HEK293T (cell line): ENCODE measurements at regions not wholly inside any gene's neighbourhood (a gene's known extent, or its start where the extent isn't known, plus 50 kb on each side); places are given as distances from the start of the nearest gene placed in this dataset.

ENCODE experiments used
- CTCF ChIA-PET: fragments of 350-600 bp; formaldehyde crosslinking; extraction: SDS; loops from one replicate; lab custom pipeline; 2021; ENCODE audit warnings: antibody characterized with exemption, inconsistent platforms; lab: Yijun Ruan, JAX
- POLR2A ChIA-PET: fragments of 350-600 bp; formaldehyde crosslinking; extraction: SDS; loops from one replicate; lab custom pipeline; 2020; ENCODE audit warnings: antibody characterized with exemption, inconsistent platforms; lab: Yijun Ruan, JAX
- DNase-seq: peaks from one replicate; pipeline ENCODE4 v3.0.0; 2012; ENCODE audit warnings: mixed read lengths; ENCODE audit errors: extremely low spot score
- ARNT ChIP-seq: fragments of 450-650 bp; IDR thresholded peaks from 2 replicates; pipeline ENCODE4 v1.6.1; 2017; ENCODE audit warnings: mild to moderate bottlenecking
- BHLHE40 ChIP-seq: fragments of 450-650 bp; IDR thresholded peaks from 2 replicates; pipeline ENCODE4 v1.6.1; 2016; ENCODE audit warnings: mild to moderate bottlenecking, moderate library complexity, borderline replicate concordance
- CTBP1 ChIP-seq: fragments of 450-650 bp; IDR thresholded peaks from 2 replicates; pipeline ENCODE4 v1.6.1; 2016; ENCODE audit warnings: borderline replicate concordance
- ELF4 ChIP-seq: fragments of 450-650 bp; IDR thresholded peaks from 2 replicates; pipeline ENCODE4 v1.6.1; 2017; ENCODE audit warnings: antibody characterized with exemption
- FOXA1 ChIP-seq: fragments of 450-650 bp; IDR thresholded peaks from 2 replicates; pipeline ENCODE4 v1.6.1; 2016; ENCODE audit warnings: mild to moderate bottlenecking
- FOXK2 ChIP-seq: fragments of 450-650 bp; IDR thresholded peaks from 2 replicates; pipeline ENCODE4 v1.6.1; 2016; ENCODE audit warnings: mild to moderate bottlenecking
- FOXM1 ChIP-seq: fragments of 450-650 bp; IDR thresholded peaks from 2 replicates; pipeline ENCODE4 v1.6.1; 2017; ENCODE audit warnings: mild to moderate bottlenecking, borderline replicate concordance
- HDGF ChIP-seq: fragments of 450-650 bp; IDR thresholded peaks from 2 replicates; pipeline ENCODE4 v1.6.1; 2017; ENCODE audit warnings: antibody characterized with exemption, borderline replicate concordance
- L3MBTL2 ChIP-seq: fragments of 450-650 bp; conservative IDR thresholded peaks from 2 replicates; pipeline ENCODE4 v1.6.1; 2016; ENCODE audit warnings: mild to moderate bottlenecking
- LEF1 ChIP-seq: fragments of 450-650 bp; IDR thresholded peaks from 2 replicates; pipeline ENCODE4 v1.6.1; 2017; ENCODE audit warnings: mild to moderate bottlenecking, borderline replicate concordance
- NFRKB ChIP-seq: fragments of 450-650 bp; IDR thresholded peaks from 2 replicates; pipeline ENCODE4 v1.6.1; 2016; ENCODE audit warnings: mild to moderate bottlenecking, moderate library complexity
- PKNOX1 ChIP-seq: fragments of 450-650 bp; IDR thresholded peaks from 2 replicates; pipeline ENCODE4 v1.6.1; 2016
- SP1 ChIP-seq: fragments of 450-650 bp; IDR thresholded peaks from 2 replicates; pipeline ENCODE4 v1.6.1; 2017
- SUZ12 ChIP-seq: fragments of 450-650 bp; IDR thresholded peaks from 2 replicates; pipeline ENCODE4 v1.6.1; 2016; ENCODE audit warnings: mild to moderate bottlenecking
- TARDBP ChIP-seq: fragments of 450-650 bp; IDR thresholded peaks from 2 replicates; pipeline ENCODE4 v1.6.1; 2016
- ZNF384 ChIP-seq: fragments of 450-650 bp; IDR thresholded peaks from 2 replicates; pipeline ENCODE4 v1.6.1; 2016

- ChIA-PET CTCF (no interaction called here), POLR2A (no interaction called here)
- no peak for DNase-seq
- TF ChIP-seq HDGF = no peak
- TF ChIP-seq FOXK2 = no peak
- no peak for TF ChIP-seq NFRKB
- TF ChIP-seq FOXA1 = no peak
- TF ChIP-seq LEF1 = no peak
- TF ChIP-seq SUZ12 = no peak
- TF ChIP-seq L3MBTL2 = no peak
- TF ChIP-seq CTBP1 = no peak
- TF ChIP-seq ARNT = no peak
- TF ChIP-seq ZNF384 = no peak
- TF ChIP-seq ELF4 = no peak
- TF ChIP-seq TARDBP = no peak
- no peak for TF ChIP-seq PKNOX1
- TF ChIP-seq SP1 = no peak
- no peak for TF ChIP-seq BHLHE40
- no peak for TF ChIP-seq FOXM1
Measured at GRCh38 chr7:121456785-121457359, 60.8 kb upstream of the FAM3C start.

GRCh38 chr7:121456015-121456414 is 59.9 kb upstream of the FAM3C start:
- CTCF ChIA-PET = no interaction called here
- POLR2A ChIA-PET = no interaction called here
- DNase-seq = no peak
- no peak for TF ChIP-seq ELF4
- no peak for TF ChIP-seq HDGF
- no peak for TF ChIP-seq ZNF384
- no peak for TF ChIP-seq ARNT
- TF ChIP-seq PKNOX1 = no peak
- TF ChIP-seq SUZ12 = no peak
- TF ChIP-seq FOXM1 = no peak
- TF ChIP-seq SP1 = no peak
- TF ChIP-seq BHLHE40 = no peak
- no peak for TF ChIP-seq NFRKB
- TF ChIP-seq FOXK2 = no peak
- no peak for TF ChIP-seq CTBP1
- TF ChIP-seq FOXA1 = no peak
- no peak for TF ChIP-seq TARDBP

GRCh38 chr7:121452389-121452788 is 56.3 kb upstream of the FAM3C start:
- TF ChIP-seq ZNF384 = no peak
- no peak for TF ChIP-seq BHLHE40
- no peak for TF ChIP-seq CTBP1
- TF ChIP-seq NFRKB = no peak
- TF ChIP-seq HDGF = no peak
- no peak for TF ChIP-seq FOXK2
- TF ChIP-seq FOXM1 = no peak
- no peak for TF ChIP-seq PKNOX1
- CTCF ChIA-PET = no interaction called here
- DNase-seq = no peak

GRCh38 chr7:121451367-121452094 is 55.4 kb upstream of the FAM3C start:
- no peak for DNase-seq
- TF ChIP-seq SP1 (no peak), NFRKB (no peak), L3MBTL2 (no peak), TARDBP (no peak), ARNT (no peak), CTBP1 (no peak), FOXK2 (no peak), PKNOX1 (no peak), ZNF384 (no peak)
- POLR2A ChIA-PET = no interaction called here
- CTCF ChIA-PET = interaction anchor here (0.6 kb wide), 1 partner anchor 14 kb away, joined by 5 read pairs; no protein-coding TSS in a partner anchor

More at GRCh38 chr7:121452389-121452788, 56.3 kb upstream of the FAM3C start:
- POLR2A ChIA-PET = no interaction called here

- POLR2A ChIA-PET = no interaction called here
- no peak for DNase-seq
- CTCF ChIA-PET = interaction anchor here (0.6 kb wide), 1 partner anchor 13 kb away, joined by 5 read pairs; no protein-coding TSS in a partner anchor
- TF ChIP-seq L3MBTL2 (no peak), FOXA1 (no peak), LEF1 (no peak), ARNT (no peak), FOXM1 (no peak), SUZ12 (no peak), CTBP1 (no peak), SP1 (no peak), FOXK2 (no peak), NFRKB (no peak), HDGF (no peak), TARDBP (no peak), ELF4 (no peak)
Measured at GRCh38 chr7:121450631-121451198, 54.6 kb upstream of the FAM3C start.
